Panc1 (cell line): ENCODE measurements at regions not wholly inside any gene's neighbourhood (a gene's known extent, or its start where the extent isn't known, plus 50 kb on each side); places are given as distances from the start of the nearest gene placed in this dataset.

Experiments used
- ATAC-seq: fragments of 200-7000 bp; cut with Tn5 transposase; 2 replicates; pipeline ENCODE4 v1.9.1; 2020; ENCODE audit warnings: mild to moderate bottlenecking, moderate library complexity
- BruUV-seq: library from RNA; stranded (reverse); fragments of 400-500 nt; replicated peaks from 2 replicates; lab custom pipeline; 2021; lab: Mats Ljungman, UMichigan
- CTCF ChIA-PET: fragments of 300-600 bp; sonication (Branson Sonifier 250); formaldehyde crosslinking; loops from one replicate; lab custom pipeline; 2022; ENCODE audit warnings: antibody characterized with exemption; lab: Charles Lee
- POLR2A ChIA-PET: fragments of 300-600 bp; sonication (Branson Sonifier 250); formaldehyde crosslinking; loops from one replicate; lab custom pipeline; 2022; ENCODE audit warnings: antibody characterized with exemption; lab: Charles Lee
- DNase-seq: peaks from one replicate; pipeline ENCODE4 v3.0.0-alpha.2; 2010; ENCODE audit warnings: low read depth, low spot score
- H3K27ac ChIP-seq: 2 replicates; pipeline ENCODE4 v1.5.1; 2011; ENCODE audit warnings: mild to moderate bottlenecking, low read length, inconsistent platforms
- H3K27me3 ChIP-seq: fragments of 200-500 bp; sonication (Bioruptor generic); 2 replicates; pipeline ENCODE4 v1.6.0; 2014; ENCODE audit warnings: low read length, inconsistent platforms; ENCODE audit not compliant: control insufficient read depth, insufficient read depth
- H3K36me3 ChIP-seq: fragments of 200-500 bp; sonication (Bioruptor generic); 2 replicates; pipeline ENCODE4 v1.5.1; 2014; ENCODE audit warnings: inconsistent platforms, mild to moderate bottlenecking, low read length, moderate library complexity; ENCODE audit not compliant: control insufficient read depth, insufficient read depth
- H3K4me1 ChIP-seq: 2 replicates; pipeline ENCODE4 v1.5.1; 2011; ENCODE audit warnings: inconsistent platforms, mild to moderate bottlenecking, low read length, moderate library complexity; ENCODE audit not compliant: control insufficient read depth, insufficient read depth
- H3K4me3 ChIP-seq, 2 experiments: 2 replicates each; pipeline ENCODE4 v1.5.1; 2011 to 2012; ENCODE audit warnings: low read depth in 2 of 2, low read length in 2 of 2, mild to moderate bottlenecking in 2 of 2, inconsistent platforms in 1 of 2, moderate library complexity in 1 of 2
- H3K9me3 ChIP-seq: fragments of 200-500 bp; sonication (Bioruptor generic); 2 replicates; pipeline ENCODE4 v1.5.1; 2014; ENCODE audit warnings: low read depth, mild to moderate bottlenecking, inconsistent platforms, low read length, moderate library complexity; ENCODE audit not compliant: control insufficient read depth, insufficient read depth
- CTCF ChIP-seq: fragments of 450-650 bp; IDR thresholded peaks from 2 replicates; pipeline ENCODE4 v1.5.1; 2017; ENCODE audit warnings: mild to moderate bottlenecking
- POLR2AphosphoS5 ChIP-seq: IDR thresholded peaks from 2 replicates; pipeline ENCODE4 v1.6.1; 2012; ENCODE audit warnings: mild to moderate bottlenecking, low read depth, low read length, moderate library complexity
- REST ChIP-seq, 2 experiments: IDR thresholded peaks; 2 replicates each; pipeline ENCODE4 v1.6.1; 2011 to 2012; ENCODE audit warnings: low read depth in 2 of 2, control low read depth in 1 of 2, low read length in 1 of 2, mild to moderate bottlenecking in 1 of 2, moderate library complexity in 1 of 2; ENCODE audit not compliant: insufficient read depth in 1 of 2
- SIN3A ChIP-seq: IDR thresholded peaks from 2 replicates; pipeline ENCODE4 v1.6.1; 2012; ENCODE audit warnings: low read depth, mild to moderate bottlenecking, low read length, moderate library complexity, borderline replicate concordance; ENCODE audit not compliant: insufficient read depth
- TCF7L2 ChIP-seq: IDR thresholded peaks from 2 replicates; pipeline ENCODE4 v1.6.1; 2011; ENCODE audit warnings: mild to moderate bottlenecking, low read depth, low read length, inconsistent platforms
- in situ Hi-C: cut with HindIII; loops from 2 replicates; pipeline ENCODE4 v1.10.0; 2016; ENCODE audit warnings: low sequenced_read_pairs, low pct_unique_long_range_greater_than_20kb
- intact Hi-C: fragments of 100-400 bp; cut with micrococcal nuclease; formaldehyde crosslinking; loops from one replicate; pipeline ENCODE4 v1.10.0; 2022; ENCODE audit not compliant: unreplicated experiment

- H3K27ac ChIP-seq, result no peak overlapping the region
- in situ Hi-C loops (no loop called here), intact Hi-C loops (no loop called here)
- no TSS peak for BruUV-seq
- no peaks in the 10 kb centered on the region for H3K27me3 ChIP-seq
- ATAC-seq (no peak), DNase-seq (no peak)
- H3K9me3 ChIP-seq, result no peaks in the 10 kb centered on the region
- POLR2A ChIA-PET, result interaction anchor here (0.6 kb wide), 1 partner anchor 250 kb away, joined by 3 read pairs; no protein-coding TSS in a partner anchor
- TF ChIP-seq SIN3A (no peak), TCF7L2 (no peak)
- H3K4me3 ChIP-seq, result no peak overlapping the region
- no peaks in the 10 kb centered on the region for H3K4me1 ChIP-seq
- H3K36me3 ChIP-seq, result no peaks in the 10 kb centered on the region
- CTCF ChIA-PET, result no interaction called here
Measured at GRCh38 chr5:107230367-107230766, 440.4 kb downstream of the EFNA5 start.

- ATAC-seq (no peak), DNase-seq (no peak)
- Histone ChIP-seq H3K27me3 (no peaks in the 10 kb centered on the region), H3K27ac (no peak overlapping the region), H3K4me1 (no peaks in the 10 kb centered on the region), H3K4me3 (no peak overlapping the region), H3K9me3 (no peaks in the 10 kb centered on the region), H3K36me3 (no peaks in the 10 kb centered on the region)
- intact Hi-C loops, result no loop called here
- TF ChIP-seq TCF7L2 (no peak), POLR2AphosphoS5 (no peak), SIN3A (no peak)
- ChIA-PET POLR2A (no interaction called here), CTCF (no interaction called here)
- in situ Hi-C loops, result no loop called here
- BruUV-seq, result no TSS peak
Measured at GRCh38 chr5:107228226-107228625, 442.5 kb downstream of the EFNA5 start.

- no TSS peak for BruUV-seq
- CTCF ChIA-PET, result no interaction called here
- DNase-seq (no peak), ATAC-seq (no peak)
- intact Hi-C loops (no loop called here), in situ Hi-C loops (no loop called here)
- no peaks in the 10 kb centered on the region for H3K9me3 ChIP-seq
- no peak overlapping the region for H3K4me3 ChIP-seq
- no peak for TF ChIP-seq POLR2AphosphoS5
- no peak for TF ChIP-seq TCF7L2
- TF ChIP-seq REST (IDR thresholded peaks at IDR 0.05; ENCODE audit: insufficient read depth in 1 of 2, low read depth in 2 of 2, low read length in 1 of 2), result no peak
- no peak for TF ChIP-seq SIN3A
- no peak for TF ChIP-seq CTCF
- POLR2A ChIA-PET, result no interaction called here
- H3K36me3 ChIP-seq, result no peaks in the 10 kb centered on the region
- no peak overlapping the region for H3K27ac ChIP-seq
- H3K27me3 ChIP-seq, result no peaks in the 10 kb centered on the region
- no peaks in the 10 kb centered on the region for H3K4me1 ChIP-seq
Measured at GRCh38 chr5:107224272-107224671, 446.5 kb downstream of the EFNA5 start.
